K562 (cell line): ENCODE measurements at regions not wholly inside any gene's neighbourhood (a gene's known extent, or its start where the extent isn't known, plus 50 kb on each side); places are given as distances from the start of the nearest gene placed in this dataset.

Source experiments
- ATAC-seq: fragments of 200-7000 bp; cut with Tn5 transposase; 3 replicates; pipeline ENCODE4 v1.9.1; 2020; ENCODE audit warnings: moderate library complexity
- BruUV-seq: library from RNA; stranded (reverse); fragments of 400-500 nt; replicated peaks from 2 replicates; lab custom pipeline; 2021; lab: Mats Ljungman, UMichigan
- CTCF ChIA-PET: fragments of 300-600 bp; formaldehyde crosslinking; extraction: SDS; loops from one replicate; lab custom pipeline; 2021; ENCODE audit warnings: low intra/inter-chr PET ratio; lab: Yijun Ruan, JAX
- POLR2A ChIA-PET: fragments of 300-600, 350-650 bp; sonication (Branson Sonifier 250); formaldehyde crosslinking; extraction: SDS; loops from one replicate; lab custom pipeline; 2021; ENCODE audit warnings: antibody characterized with exemption, inconsistent platforms; lab: Yijun Ruan, JAX
- DNase-seq, 4 experiments: peaks; one replicate each; pipeline versions ENCODE4 v3.0.0 to v3.0.0-alpha.2; 2011 to 2018; ENCODE audit warnings: low spot score in 3 of 4, mixed read lengths in 3 of 4; ENCODE audit errors: extremely low read depth in 1 of 4
- FAIRE-seq: peaks from 2 replicates; lab custom pipeline; 2011; peaks lifted over from hg19 to GRCh38; lab: Jason Lieb, UNC
- H2AFZ ChIP-seq: 2 replicates; pipeline ENCODE4 v1.6.0; 2011; ENCODE audit warnings: low read depth, low read length, control low read depth, inconsistent platforms
- H3K27ac ChIP-seq: fragments of 200-600 bp; 3 replicates; pipeline ENCODE4 v1.8.0; 2011; ENCODE audit warnings: low read depth, mild to moderate bottlenecking, control low read depth, inconsistent platforms, low read length, moderate library complexity, mixed read lengths; ENCODE audit errors: extremely low read depth
- H3K27me3 ChIP-seq, 2 experiments: fragments of 300-600 bp in 1 of 2; 2 replicates in 1 of 2; 3 replicates in 1 of 2; pipeline versions ENCODE4 v1.6.0 to v1.8.0; 2011; ENCODE audit warnings: inconsistent platforms in 2 of 2, low read length in 2 of 2, mild to moderate bottlenecking in 1 of 2, mixed read lengths in 1 of 2, moderate library complexity in 1 of 2; ENCODE audit not compliant: control insufficient read depth in 2 of 2, insufficient read depth in 2 of 2
- H3K36me3 ChIP-seq: fragments of 300-600 bp; 3 replicates; pipeline ENCODE4 v1.8.0; 2011; ENCODE audit warnings: mild to moderate bottlenecking, low read length, inconsistent platforms; ENCODE audit not compliant: control insufficient read depth, insufficient read depth
- H3K4me1 ChIP-seq, 2 experiments: fragments of 200-600 bp in 1 of 2; replicated peaks in 1 of 2; 2 replicates in 1 of 2; 3 replicates in 1 of 2; pipeline versions ENCODE4 v1.5.1 to v1.8.0; 2011; ENCODE audit warnings: inconsistent platforms in 2 of 2, low read length in 2 of 2, mild to moderate bottlenecking in 1 of 2, mixed read lengths in 1 of 2, moderate library complexity in 1 of 2; ENCODE audit not compliant: control insufficient read depth in 2 of 2, insufficient read depth in 2 of 2
- H3K4me2 ChIP-seq: 2 replicates; pipeline ENCODE4 v1.6.1; 2011; ENCODE audit warnings: low read length, control low read depth, inconsistent platforms, mixed read lengths; ENCODE audit not compliant: insufficient read depth
- H3K4me3 ChIP-seq: fragments of 200-600 bp; sonication (generic), shearing (Covaris generic); 2 replicates; pipeline ENCODE4 v1.5.1; 2016; ENCODE audit warnings: control low read depth, inconsistent platforms
- H3K79me2 ChIP-seq: fragments of 200-600 bp; 3 replicates; pipeline ENCODE4 v1.8.0; 2011; ENCODE audit warnings: low read length, inconsistent platforms; ENCODE audit not compliant: control insufficient read depth, insufficient read depth
- H3K9ac ChIP-seq, 2 experiments: 2 replicates each; pipeline versions ENCODE4 v1.6.0 to v1.6.1; 2011; ENCODE audit warnings: low read depth in 2 of 2, low read length in 2 of 2, control low read depth in 1 of 2, inconsistent platforms in 1 of 2, mild to moderate bottlenecking in 1 of 2, mixed read lengths in 1 of 2; ENCODE audit not compliant: insufficient read depth in 1 of 2
- H3K9me1 ChIP-seq: one replicate; pipeline ENCODE4 v1.6.0; 2011; ENCODE audit warnings: inconsistent platforms, mild to moderate bottlenecking, low read length, moderate library complexity; ENCODE audit not compliant: control insufficient read depth, insufficient read depth
- H3K9me3 ChIP-seq: replicated peaks from 2 replicates; pipeline ENCODE4 v1.5.1; 2011; ENCODE audit warnings: low read depth, low read length, inconsistent platforms; ENCODE audit not compliant: control insufficient read depth, insufficient read depth
- H4K20me1 ChIP-seq: replicated peaks from 2 replicates; pipeline ENCODE4 v1.6.1; 2011; ENCODE audit warnings: low read length, inconsistent platforms, mixed read lengths; ENCODE audit not compliant: control insufficient read depth, insufficient read depth
- ATF3 ChIP-seq, 2 experiments: fragments of 450-650 bp in 1 of 2; sonication (generic) in 1 of 2; formaldehyde crosslinking in 1 of 2; IDR thresholded peaks in 1 of 2; conservative IDR thresholded peaks in 1 of 2; 2 replicates each; pipeline versions ENCODE4 v1.6.1 to v1.8.1; 2016 to 2023; ENCODE audit warnings: mild to moderate bottlenecking in 2 of 2, moderate library complexity in 2 of 2, inconsistent platforms in 1 of 2, missing genetic modification reagents in 1 of 2
- HMBOX1 ChIP-seq: sonication (generic); IDR thresholded peaks from 2 replicates; pipeline ENCODE4 v1.6.1; 2016
- WGBS: fragments of 100-300 bp; shearing (Covaris generic); methylation state at CpG from one replicate; pipeline ENCODE4 v1.1.6; 2016; ENCODE audit warnings: low coverage, mixed read lengths; ENCODE audit not compliant: insufficient coverage; ENCODE audit errors: missing lambda C conversion rate; 5-methylcytosine and 5-hydroxymethylcytosine counted together
- in situ Hi-C: fragments of 300-500 bp; cut with MboI; formaldehyde crosslinking; loops from 4 replicates; pipeline ENCODE4 v1.15.0; 2018; ENCODE audit warnings: inconsistent platforms, mixed read lengths
- intact Hi-C: fragments of 100-400 bp; cut with micrococcal nuclease; formaldehyde crosslinking; loops from 2 replicates; pipeline ENCODE4 v1.14.2; 2022

- Histone ChIP-seq H3K36me3 (no peaks in the 10 kb centered on the region), H3K4me1 (no peaks in the 10 kb centered on the region), H3K27ac (no peak overlapping the region), H4K20me1 (no peaks in the 10 kb centered on the region), H3K9me3 (no peaks in the 10 kb centered on the region), H2AFZ (no peak overlapping the region), H3K79me2 (no peaks in the 10 kb centered on the region), H3K27me3 (no peaks in the 10 kb centered on the region), H3K9me1 (no peaks in the 10 kb centered on the region), H3K4me2 (no peak overlapping the region), H3K4me3 (no peak overlapping the region), H3K9ac (no peak overlapping the region)
- intact Hi-C loops: no loop called here
- no peak for ATAC-seq
- in situ Hi-C loops: no loop called here
- BruUV-seq: no TSS peak
- no peak for FAIRE-seq
- no peak for TF ChIP-seq HMBOX1
- TF ChIP-seq ATF3 (IDR thresholded peaks at IDR 0.05): peak; percentile 47
- TF ChIP-seq ATF3 (CRISPR knock-in tag; conservative IDR thresholded peaks at IDR 0.05): no peak
- no peak for DNase-seq
- ChIA-PET POLR2A (no interaction called here), CTCF (no interaction called here)
- WGBS: 4% methylated on average over 2 of the region's 2 CpGs
Observed at GRCh38 chr9:90288275-90288639, 354.4 kb downstream of the DIRAS2 start.
